Lung (tissue), 11 donors: ENCODE measurements at regions not wholly inside any gene's neighbourhood (a gene's known extent, or its start where the extent isn't known, plus 50 kb on each side); places are given as distances from the start of the nearest gene placed in this dataset.

Source experiments
- ATAC-seq: fragments of 200-7000 bp; cut with Tn5 transposase; one replicate; pipeline ENCODE4 v1.9.1; 2020; ENCODE audit warnings: moderate number of reproducible peaks; ENCODE audit not compliant: insufficient read depth, low FRiP score
- DNase-seq, 3 donors: peaks; one replicate each; pipeline ENCODE4 v3.0.0-alpha.2; 2013 to 2017
- H3K27ac ChIP-seq, 2 donors: one replicate each; pipeline ENCODE4 v1.5.1; 2013; ENCODE audit warnings: mild to moderate bottlenecking in 2 of 2, moderate library complexity in 2 of 2, control low read depth in 1 of 2, inconsistent platforms in 1 of 2, low read depth in 1 of 2, low read length in 1 of 2
- H3K27me3 ChIP-seq, 3 donors: one replicate each; pipeline ENCODE4 v1.5.1; 2013; ENCODE audit warnings: low read length in 2 of 3; ENCODE audit not compliant: control insufficient read depth in 3 of 3, insufficient read depth in 3 of 3
- H3K36me3 ChIP-seq, 4 donors: one replicate each; pipeline ENCODE4 v1.5.1; 2013; ENCODE audit warnings: low read length in 4 of 4, mild to moderate bottlenecking in 1 of 4, moderate library complexity in 1 of 4; ENCODE audit not compliant: control insufficient read depth in 4 of 4, insufficient read depth in 4 of 4
- H3K4me1 ChIP-seq, 5 donors: one replicate each; pipeline ENCODE4 v1.5.1; 2013; ENCODE audit warnings: low read length in 5 of 5, mild to moderate bottlenecking in 2 of 5, moderate library complexity in 1 of 5; ENCODE audit not compliant: control insufficient read depth in 5 of 5, insufficient read depth in 5 of 5
- H3K4me3 ChIP-seq: one replicate; pipeline ENCODE4 v1.5.1; 2013; ENCODE audit warnings: mild to moderate bottlenecking, control low read depth, moderate library complexity
- H3K9ac ChIP-seq, 2 donors: one replicate each; pipeline ENCODE4 v1.5.1; 2013; ENCODE audit warnings: low read length in 2 of 2, control low read depth in 1 of 2; ENCODE audit not compliant: insufficient read depth in 1 of 2
- H3K9me3 ChIP-seq, 4 donors: one replicate each; pipeline ENCODE4 v1.5.1; 2013; ENCODE audit warnings: low read length in 3 of 4, mild to moderate bottlenecking in 1 of 4, moderate library complexity in 1 of 4; ENCODE audit not compliant: control insufficient read depth in 4 of 4, insufficient read depth in 3 of 4
- WGBS, 2 donors: extraction: QIAGEN DNeasy Blood & Tissue Kit; methylation state at CpG; one replicate each; pipeline ENCODE4 v1.1.7; 2013; 5-methylcytosine and 5-hydroxymethylcytosine counted together
- TF ChIP-seq, protein P1 (sequence below): IDR thresholded peaks from 2 replicates; pipeline ENCODE4 v1.5.1; 2012; ENCODE audit warnings: mild to moderate bottlenecking; ENCODE audit errors: control extremely low read depth, extremely low read depth
- donor health status: control.
- donor health status: control.
- donor health status: Bipolar disorder and iron deficiency.
- donor health status: healthy.
- donor health status: DM: yes; HTN: yes; CAD: no.

DNA sequence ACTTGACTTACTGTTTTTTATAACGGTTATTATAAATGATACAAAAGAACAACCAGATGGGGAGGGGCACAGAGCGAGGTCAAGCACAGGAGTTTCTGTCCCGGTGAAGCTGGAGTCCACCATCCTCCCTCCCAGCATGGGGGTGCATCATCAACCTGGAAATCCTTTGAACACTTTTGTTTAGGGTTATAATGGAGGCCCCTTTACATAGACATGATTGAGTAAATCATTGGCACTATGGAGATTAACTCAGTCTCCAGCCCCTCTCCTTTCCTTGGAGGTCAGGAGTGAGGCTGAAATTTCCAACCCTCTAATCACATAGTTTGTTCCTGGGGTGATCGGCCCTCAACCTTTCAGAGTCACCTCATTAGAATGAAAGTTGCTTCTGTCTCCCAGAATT lies 71.8 kb upstream of the ANKEF1 start:
- H3K27ac ChIP-seq: no peak overlapping the region
- H3K9ac ChIP-seq: no peak overlapping the region
- TF ChIP-seq, protein P1, sequence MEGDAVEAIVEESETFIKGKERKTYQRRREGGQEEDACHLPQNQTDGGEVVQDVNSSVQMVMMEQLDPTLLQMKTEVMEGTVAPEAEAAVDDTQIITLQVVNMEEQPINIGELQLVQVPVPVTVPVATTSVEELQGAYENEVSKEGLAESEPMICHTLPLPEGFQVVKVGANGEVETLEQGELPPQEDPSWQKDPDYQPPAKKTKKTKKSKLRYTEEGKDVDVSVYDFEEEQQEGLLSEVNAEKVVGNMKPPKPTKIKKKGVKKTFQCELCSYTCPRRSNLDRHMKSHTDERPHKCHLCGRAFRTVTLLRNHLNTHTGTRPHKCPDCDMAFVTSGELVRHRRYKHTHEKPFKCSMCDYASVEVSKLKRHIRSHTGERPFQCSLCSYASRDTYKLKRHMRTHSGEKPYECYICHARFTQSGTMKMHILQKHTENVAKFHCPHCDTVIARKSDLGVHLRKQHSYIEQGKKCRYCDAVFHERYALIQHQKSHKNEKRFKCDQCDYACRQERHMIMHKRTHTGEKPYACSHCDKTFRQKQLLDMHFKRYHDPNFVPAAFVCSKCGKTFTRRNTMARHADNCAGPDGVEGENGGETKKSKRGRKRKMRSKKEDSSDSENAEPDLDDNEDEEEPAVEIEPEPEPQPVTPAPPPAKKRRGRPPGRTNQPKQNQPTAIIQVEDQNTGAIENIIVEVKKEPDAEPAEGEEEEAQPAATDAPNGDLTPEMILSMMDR: no peak
- H3K4me3 ChIP-seq: no peak overlapping the region
- WGBS, 2 donors: 67 to 81% methylated on average over 4 of the region's 4 CpGs
- DNase-seq: no peak
- H3K4me1 ChIP-seq: no peaks in the 10 kb centered on the region
- ATAC-seq: no peak
- H3K9me3 ChIP-seq: no peaks in the 10 kb centered on the region
- H3K36me3 ChIP-seq: no peaks in the 10 kb centered on the region
- H3K27me3 ChIP-seq: peaks cover 0 to 3% (median 0%) of the 10 kb centered on the region in 3 donors

DNA sequence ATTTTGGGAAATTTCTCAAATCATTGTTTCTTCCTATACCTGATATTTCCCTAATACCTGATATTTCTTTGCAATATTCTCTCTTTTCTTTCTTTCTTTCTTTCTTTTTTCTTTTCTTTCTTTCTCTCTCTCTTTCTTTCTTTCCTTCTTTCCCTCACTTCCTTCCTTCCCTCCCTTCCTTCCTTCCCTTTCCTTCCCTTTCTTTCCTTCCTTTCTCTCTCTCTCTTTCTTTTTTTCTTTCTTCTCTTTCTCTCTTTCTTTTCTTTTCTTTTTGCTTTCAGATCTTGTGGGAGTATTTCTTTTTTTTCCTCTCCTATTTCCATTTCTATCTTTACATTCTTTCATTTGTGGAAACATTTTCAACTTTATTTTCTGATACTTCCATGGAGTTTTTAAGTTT lies 76.1 kb upstream of the ANKEF1 start:
- Histone ChIP-seq H3K27ac (no peak overlapping the region), H3K9ac (no peak overlapping the region), H3K4me1 (no peaks in the 10 kb centered on the region), H3K9me3 (no peaks in the 10 kb centered on the region), H3K27me3 (no peaks in the 10 kb centered on the region), H3K36me3 (no peaks in the 10 kb centered on the region), H3K4me3 (no peak overlapping the region)
- ATAC-seq (no peak), DNase-seq (no peak)
- TF ChIP-seq, protein P1: no peak

DNA sequence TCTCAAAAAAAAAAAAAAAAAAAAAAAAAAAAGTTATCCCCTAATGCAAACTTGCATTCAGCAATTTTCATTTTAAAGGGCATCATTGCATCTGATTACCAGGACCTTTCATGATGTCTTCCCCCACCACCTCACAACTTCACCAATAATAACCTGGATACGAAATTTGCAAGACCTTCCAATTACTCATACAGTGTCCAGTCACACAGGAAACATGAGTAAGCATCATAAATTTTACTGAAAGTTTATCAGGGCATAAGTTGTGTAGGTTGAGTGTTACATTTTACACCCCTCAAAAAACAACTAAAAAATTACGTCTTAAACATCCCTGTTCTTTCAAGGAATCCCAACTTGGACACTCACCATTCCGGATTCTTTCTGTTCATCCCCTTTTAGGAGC lies 79.1 kb upstream of the ANKEF1 start:
- H3K36me3 ChIP-seq: no peaks in the 10 kb centered on the region
- H3K9ac ChIP-seq: no peak overlapping the region
- H3K4me3 ChIP-seq: no peak overlapping the region
- H3K9me3 ChIP-seq: no peaks in the 10 kb centered on the region
- DNase-seq (no peak), ATAC-seq (no peak)
- WGBS, 2 donors: 72 to 78% methylated on average over 3 of the region's 3 CpGs
- H3K27me3 ChIP-seq: no peaks in the 10 kb centered on the region
- no peak overlapping the region for H3K27ac ChIP-seq
- H3K4me1 ChIP-seq: no peaks in the 10 kb centered on the region
- TF ChIP-seq, protein P1: no peak

DNA sequence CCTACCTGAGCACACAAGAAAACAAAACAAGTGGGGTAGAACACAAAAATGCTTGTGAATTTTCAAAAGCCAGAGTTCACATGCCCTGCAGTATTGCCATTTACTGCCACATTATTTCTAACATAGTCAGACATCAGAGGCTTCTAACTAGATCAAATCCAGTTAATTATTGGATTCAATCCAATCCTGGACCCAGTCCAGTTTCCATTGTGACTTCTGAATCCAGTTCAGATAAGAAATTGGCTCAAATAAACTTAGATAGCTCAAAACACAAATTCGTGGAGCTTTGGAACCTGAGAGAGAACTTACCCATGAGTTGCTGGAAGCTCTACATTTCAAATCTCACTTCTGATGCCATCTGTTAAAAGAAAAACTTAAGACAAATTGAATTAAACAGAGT lies 85.2 kb upstream of the ANKEF1 start:
- WGBS, 2 donors: 23 to 61% methylated on average over 1 of the region's 1 CpG

More for the DNA sequence above, 85.2 kb upstream of the ANKEF1 start:
- Histone ChIP-seq H3K9ac (no peak overlapping the region), H3K4me3 (no peak overlapping the region), H3K36me3 (no peaks in the 10 kb centered on the region), H3K9me3 (no peaks in the 10 kb centered on the region), H3K27me3 (no peaks in the 10 kb centered on the region), H3K27ac (no peak overlapping the region), H3K4me1 (no peaks in the 10 kb centered on the region)
- ATAC-seq (no peak), DNase-seq (peak in 2 of 3 donors; percentile 75 to 77)
- TF ChIP-seq, protein P1: no peak
